GM23338 (cell line): ENCODE measurements at regions not wholly inside any gene's neighbourhood (a gene's known extent, or its start where the extent isn't known, plus 50 kb on each side); places are given as distances from the start of the nearest gene placed in this dataset.
A peak's percentile ranks its signal among the peaks of the same experiment; 100 is the strongest.

Source experiments
- ATAC-seq: fragments of 200-7000 bp; cut with Tn5 transposase; 3 replicates; pipeline ENCODE4 v1.9.1; 2020
- DNase-seq: peaks from one replicate; pipeline ENCODE4 v3.0.0-alpha.2; 2015; ENCODE audit warnings: low spot score
- H2AFZ ChIP-seq: fragments of 200-600 bp; sonication (generic); 2 replicates; pipeline ENCODE4 v1.8.0; 2016; ENCODE audit warnings: antibody characterized with exemption, mild to moderate bottlenecking, moderate library complexity
- H3F3A ChIP-seq: fragments of 200-600 bp; sonication (generic); replicated peaks from 2 replicates; pipeline ENCODE4 v1.8.0; 2017; ENCODE audit warnings: antibody characterized with exemption, mixed run types, low read depth
- H3K27ac ChIP-seq: fragments of 200-600 bp; sonication (generic); 2 replicates; pipeline ENCODE4 v1.6.1; 2016; ENCODE audit warnings: low read depth
- H3K27me3 ChIP-seq: fragments of 200-600 bp; sonication (generic); 2 replicates; pipeline ENCODE4 v1.8.0; 2016; ENCODE audit warnings: mild to moderate bottlenecking, mixed run types, moderate library complexity; ENCODE audit not compliant: insufficient read depth
- H3K36me3 ChIP-seq: fragments of 200-600 bp; sonication (generic); 2 replicates; pipeline ENCODE4 v1.8.0; 2016; ENCODE audit warnings: mild to moderate bottlenecking; ENCODE audit not compliant: insufficient read depth
- H3K4me1 ChIP-seq: fragments of 200-600 bp; sonication (generic); 2 replicates; pipeline ENCODE4 v1.8.0; 2016; ENCODE audit warnings: mild to moderate bottlenecking, moderate library complexity; ENCODE audit not compliant: insufficient read depth
- H3K4me2 ChIP-seq: fragments of 200-600 bp; sonication (generic); 2 replicates; pipeline ENCODE4 v1.7.1; 2017; ENCODE audit warnings: mixed run types
- H3K4me3 ChIP-seq: fragments of 200-600 bp; sonication (generic); 2 replicates; pipeline ENCODE4 v1.6.1; 2016; ENCODE audit warnings: mixed run types
- H3K79me2 ChIP-seq: fragments of 200-600 bp; sonication (generic); replicated peaks from 2 replicates; pipeline ENCODE4 v1.8.0; 2017; ENCODE audit warnings: mild to moderate bottlenecking; ENCODE audit not compliant: insufficient read depth
- H3K9me2 ChIP-seq: fragments of 200-600 bp; sonication (generic); 2 replicates; pipeline ENCODE4 v1.8.0; 2017; ENCODE audit not compliant: insufficient read depth
- H4K20me1 ChIP-seq: fragments of 200-600 bp; sonication (generic); replicated peaks from 2 replicates; pipeline ENCODE4 v1.8.0; 2017; ENCODE audit warnings: mild to moderate bottlenecking; ENCODE audit not compliant: insufficient read depth
- H3K27ac Mint-ChIP-seq: 2 replicates; pipeline ENCODE4 v1.8.0; 2020; ENCODE audit warnings: inconsistent platforms, mild to moderate bottlenecking, moderate library complexity, mixed read lengths
- H3K27me3 Mint-ChIP-seq: 3 replicates; pipeline ENCODE4 v1.8.0; 2022; ENCODE audit warnings: low read depth, mild to moderate bottlenecking, moderate library complexity, mixed read lengths, inconsistent platforms; ENCODE audit not compliant: insufficient read depth, poor library complexity
- H3K36me3 Mint-ChIP-seq: 3 replicates; pipeline ENCODE4 v1.8.0; 2021; ENCODE audit warnings: low read depth, mild to moderate bottlenecking, inconsistent platforms, moderate library complexity, mixed read lengths
- H3K4me1 Mint-ChIP-seq: 3 replicates; pipeline ENCODE4 v1.8.0; 2020; ENCODE audit warnings: mild to moderate bottlenecking, inconsistent platforms, mixed read lengths
- H3K4me3 Mint-ChIP-seq: 3 replicates; pipeline ENCODE4 v1.8.0; 2021; ENCODE audit warnings: moderate library complexity, mild to moderate bottlenecking, inconsistent platforms, mixed read lengths
- H3K9me3 Mint-ChIP-seq: 3 replicates; pipeline ENCODE4 v1.8.0; 2020; ENCODE audit warnings: moderate library complexity, mild to moderate bottlenecking, inconsistent platforms, mixed read lengths
- CREB1 ChIP-seq: fragments of 250-450 bp; sonication (Bioruptor Pico); IDR thresholded peaks from 2 replicates; pipeline ENCODE4 v1.5.0; 2020; ENCODE audit warnings: low read depth, mild to moderate bottlenecking, moderate library complexity
- EZH2 ChIP-seq: fragments of 200-600 bp; sonication (generic); IDR thresholded peaks from one replicate; pipeline ENCODE4 v1.8.0; 2017; ENCODE audit warnings: antibody characterized with exemption, mild to moderate bottlenecking, low read depth; ENCODE audit not compliant: unreplicated experiment
- EZH2phosphoT487 ChIP-seq: fragments of 200-600 bp; sonication (generic); IDR thresholded peaks from one replicate; pipeline ENCODE4 v1.8.1; 2018; ENCODE audit warnings: antibody characterized with exemption; ENCODE audit not compliant: unreplicated experiment
- JUNB ChIP-seq: IDR thresholded peaks from one replicate; pipeline ENCODE4 v1.6.1; 2016; ENCODE audit warnings: antibody characterized with exemption; ENCODE audit not compliant: unreplicated experiment
- NANOG ChIP-seq: IDR thresholded peaks from 2 replicates; pipeline ENCODE4 v1.6.1; 2016; ENCODE audit warnings: antibody characterized with exemption, borderline replicate concordance
- POLR2AphosphoS5 ChIP-seq: IDR thresholded peaks from 2 replicates; pipeline ENCODE4 v1.6.1; 2016; ENCODE audit warnings: antibody characterized with exemption, low read depth
- STAT1 ChIP-seq: IDR thresholded peaks from one replicate; pipeline ENCODE4 v1.6.1; 2016; ENCODE audit warnings: antibody characterized with exemption; ENCODE audit not compliant: unreplicated experiment
- ZNF114 ChIP-seq: fragments of 250-450 bp; sonication (Bioruptor Pico); IDR thresholded peaks from 2 replicates; pipeline ENCODE4 v1.5.0; 2020; ENCODE audit warnings: mild to moderate bottlenecking, moderate library complexity
- ZNF331 ChIP-seq: fragments of 250-450 bp; sonication (Bioruptor Pico); IDR thresholded peaks from 2 replicates; pipeline ENCODE4 v1.5.0; 2020; ENCODE audit warnings: low read depth, mild to moderate bottlenecking, moderate library complexity
- ZNF462 ChIP-seq: fragments of 250-450 bp; sonication (Bioruptor Pico); IDR thresholded peaks from 2 replicates; pipeline ENCODE4 v1.5.0; 2020; ENCODE audit warnings: mild to moderate bottlenecking, moderate library complexity
- TF ChIP-seq, protein P1 (sequence below), 2 experiments: fragments of 200-600 bp in 1 of 2; sonication (generic) in 1 of 2; conservative IDR thresholded peaks; 2 replicates each; pipeline versions ENCODE4 v1.5.1 to v1.6.1; 2016 to 2017; ENCODE audit warnings: antibody characterized with exemption in 2 of 2, low read depth in 2 of 2, mild to moderate bottlenecking in 2 of 2, moderate library complexity in 1 of 2
- TF ChIP-seq, protein P2 (sequence below): IDR thresholded peaks from one replicate; pipeline ENCODE4 v1.6.1; 2018; ENCODE audit warnings: antibody characterized with exemption; ENCODE audit not compliant: unreplicated experiment
- TF ChIP-seq, protein P3 (sequence below): IDR thresholded peaks from 2 replicates; pipeline ENCODE4 v1.6.1; 2016; ENCODE audit warnings: antibody characterized with exemption

GRCh38 chr12:113619202-113619601 is 147.5 kb upstream of the LHX5 start:
- no peaks in the 10 kb centered on the region for H3K36me3 Mint-ChIP-seq
- H3K4me1 Mint-ChIP-seq: no peaks in the 10 kb centered on the region; the same call in 1 of the 3 replicates
- TF ChIP-seq POLR2AphosphoS5 (no peak), CREB1 (CRISPR knock-in tag) (no peak), NANOG (no peak), ZNF331 (no peak), EZH2phosphoT487 (no peak), ZNF114 (CRISPR knock-in tag) (no peak), STAT1 (no peak), ZNF462 (CRISPR knock-in tag) (no peak), EZH2 (no peak), JUNB (no peak)
- TF ChIP-seq, protein P1, sequence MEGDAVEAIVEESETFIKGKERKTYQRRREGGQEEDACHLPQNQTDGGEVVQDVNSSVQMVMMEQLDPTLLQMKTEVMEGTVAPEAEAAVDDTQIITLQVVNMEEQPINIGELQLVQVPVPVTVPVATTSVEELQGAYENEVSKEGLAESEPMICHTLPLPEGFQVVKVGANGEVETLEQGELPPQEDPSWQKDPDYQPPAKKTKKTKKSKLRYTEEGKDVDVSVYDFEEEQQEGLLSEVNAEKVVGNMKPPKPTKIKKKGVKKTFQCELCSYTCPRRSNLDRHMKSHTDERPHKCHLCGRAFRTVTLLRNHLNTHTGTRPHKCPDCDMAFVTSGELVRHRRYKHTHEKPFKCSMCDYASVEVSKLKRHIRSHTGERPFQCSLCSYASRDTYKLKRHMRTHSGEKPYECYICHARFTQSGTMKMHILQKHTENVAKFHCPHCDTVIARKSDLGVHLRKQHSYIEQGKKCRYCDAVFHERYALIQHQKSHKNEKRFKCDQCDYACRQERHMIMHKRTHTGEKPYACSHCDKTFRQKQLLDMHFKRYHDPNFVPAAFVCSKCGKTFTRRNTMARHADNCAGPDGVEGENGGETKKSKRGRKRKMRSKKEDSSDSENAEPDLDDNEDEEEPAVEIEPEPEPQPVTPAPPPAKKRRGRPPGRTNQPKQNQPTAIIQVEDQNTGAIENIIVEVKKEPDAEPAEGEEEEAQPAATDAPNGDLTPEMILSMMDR (conservative IDR thresholded peaks at IDR 0.05; ENCODE audit: low read depth in 2 of 2): no peak
- TF ChIP-seq, protein P2, sequence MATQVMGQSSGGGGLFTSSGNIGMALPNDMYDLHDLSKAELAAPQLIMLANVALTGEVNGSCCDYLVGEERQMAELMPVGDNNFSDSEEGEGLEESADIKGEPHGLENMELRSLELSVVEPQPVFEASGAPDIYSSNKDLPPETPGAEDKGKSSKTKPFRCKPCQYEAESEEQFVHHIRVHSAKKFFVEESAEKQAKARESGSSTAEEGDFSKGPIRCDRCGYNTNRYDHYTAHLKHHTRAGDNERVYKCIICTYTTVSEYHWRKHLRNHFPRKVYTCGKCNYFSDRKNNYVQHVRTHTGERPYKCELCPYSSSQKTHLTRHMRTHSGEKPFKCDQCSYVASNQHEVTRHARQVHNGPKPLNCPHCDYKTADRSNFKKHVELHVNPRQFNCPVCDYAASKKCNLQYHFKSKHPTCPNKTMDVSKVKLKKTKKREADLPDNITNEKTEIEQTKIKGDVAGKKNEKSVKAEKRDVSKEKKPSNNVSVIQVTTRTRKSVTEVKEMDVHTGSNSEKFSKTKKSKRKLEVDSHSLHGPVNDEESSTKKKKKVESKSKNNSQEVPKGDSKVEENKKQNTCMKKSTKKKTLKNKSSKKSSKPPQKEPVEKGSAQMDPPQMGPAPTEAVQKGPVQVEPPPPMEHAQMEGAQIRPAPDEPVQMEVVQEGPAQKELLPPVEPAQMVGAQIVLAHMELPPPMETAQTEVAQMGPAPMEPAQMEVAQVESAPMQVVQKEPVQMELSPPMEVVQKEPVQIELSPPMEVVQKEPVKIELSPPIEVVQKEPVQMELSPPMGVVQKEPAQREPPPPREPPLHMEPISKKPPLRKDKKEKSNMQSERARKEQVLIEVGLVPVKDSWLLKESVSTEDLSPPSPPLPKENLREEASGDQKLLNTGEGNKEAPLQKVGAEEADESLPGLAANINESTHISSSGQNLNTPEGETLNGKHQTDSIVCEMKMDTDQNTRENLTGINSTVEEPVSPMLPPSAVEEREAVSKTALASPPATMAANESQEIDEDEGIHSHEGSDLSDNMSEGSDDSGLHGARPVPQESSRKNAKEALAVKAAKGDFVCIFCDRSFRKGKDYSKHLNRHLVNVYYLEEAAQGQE: no peak
- TF ChIP-seq, protein P3, sequence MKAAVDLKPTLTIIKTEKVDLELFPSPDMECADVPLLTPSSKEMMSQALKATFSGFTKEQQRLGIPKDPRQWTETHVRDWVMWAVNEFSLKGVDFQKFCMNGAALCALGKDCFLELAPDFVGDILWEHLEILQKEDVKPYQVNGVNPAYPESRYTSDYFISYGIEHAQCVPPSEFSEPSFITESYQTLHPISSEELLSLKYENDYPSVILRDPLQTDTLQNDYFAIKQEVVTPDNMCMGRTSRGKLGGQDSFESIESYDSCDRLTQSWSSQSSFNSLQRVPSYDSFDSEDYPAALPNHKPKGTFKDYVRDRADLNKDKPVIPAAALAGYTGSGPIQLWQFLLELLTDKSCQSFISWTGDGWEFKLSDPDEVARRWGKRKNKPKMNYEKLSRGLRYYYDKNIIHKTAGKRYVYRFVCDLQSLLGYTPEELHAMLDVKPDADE: no peak
- Histone ChIP-seq H3K4me2 (no peak overlapping the region), H3K9me2 (no peaks in the 10 kb centered on the region), H2AFZ (0 out of 2 replicates have a peak overlapping the region, but pooled peaks have one; percentile 38), H3K4me3 (no peak overlapping the region), H3K4me1 (no peaks in the 10 kb centered on the region; the same call in 1 of the 2 replicates), H4K20me1 (no peaks in the 10 kb centered on the region), H3K79me2 (no peaks in the 10 kb centered on the region), H3K36me3 (no peaks in the 10 kb centered on the region), H3F3A (no peaks in the 10 kb centered on the region), H3K27me3 (no peaks in the 10 kb centered on the region), H3K27ac (no peak overlapping the region)
- no peaks in the 10 kb centered on the region for H3K9me3 Mint-ChIP-seq
- H3K27ac Mint-ChIP-seq: no peak overlapping the region
- ATAC-seq (no peak; the same call in 2 of the 3 replicates), DNase-seq (no peak)
- peaks cover 10% of the 10 kb centered on the region for H3K27me3 Mint-ChIP-seq
- H3K4me3 Mint-ChIP-seq: no peak overlapping the region
